ENCODE measurements at regions not wholly inside any gene's neighbourhood (a gene's known extent, or its start where the extent isn't known, plus 50 kb on each side); places are given as distances from the start of the nearest gene placed in this dataset.

- H3K4me3 ChIP-seq (ENCODE audit: low read depth in 1 of 2, low read length in 2 of 2), result no peak overlapping the region
- no peak overlapping the region for H3K27ac ChIP-seq (ENCODE audit: low read length)
- no peaks in the 10 kb centered on the region for H3K27me3 ChIP-seq (ENCODE audit: low read depth, low read length)
- no peaks in the 10 kb centered on the region for H3K36me3 ChIP-seq (ENCODE audit: control insufficient read depth in 1 of 2, insufficient read depth in 2 of 2, low read length in 2 of 2)
- H3K9me3 ChIP-seq (ENCODE audit: control insufficient read depth in 1 of 2, low read length in 2 of 2), result no peaks in the 10 kb centered on the region
- no peaks in the 10 kb centered on the region for H3K4me1 ChIP-seq (ENCODE audit: control insufficient read depth in 1 of 2, insufficient read depth in 2 of 2, low read length in 2 of 2)
Measured at GRCh38 chr4:34771632-34772031, 1472.7 kb downstream of the ARAP2 start.

- Histone ChIP-seq H3K9me3 (ENCODE audit: control insufficient read depth in 1 of 2, low read length in 2 of 2) (no peaks in the 10 kb centered on the region), H3K4me3 (ENCODE audit: low read depth in 1 of 2, low read length in 2 of 2) (no peak overlapping the region), H3K36me3 (ENCODE audit: control insufficient read depth in 1 of 2, insufficient read depth in 2 of 2, low read length in 2 of 2) (no peaks in the 10 kb centered on the region), H3K4me1 (ENCODE audit: control insufficient read depth in 1 of 2, insufficient read depth in 2 of 2, low read length in 2 of 2) (no peaks in the 10 kb centered on the region), H3K27ac (ENCODE audit: low read length) (no peak overlapping the region), H3K27me3 (ENCODE audit: low read depth, low read length) (no peaks in the 10 kb centered on the region)
Measured at GRCh38 chr4:34790131-34790530, 1454.2 kb downstream of the ARAP2 start.

GRCh38 chr4:34791209-34791608 lies 1453.1 kb downstream of the ARAP2 start:
- Histone ChIP-seq H3K9me3 (ENCODE audit: control insufficient read depth in 1 of 2, low read length in 2 of 2) (no peaks in the 10 kb centered on the region), H3K4me3 (ENCODE audit: low read depth in 1 of 2, low read length in 2 of 2) (no peak overlapping the region), H3K27ac (ENCODE audit: low read length) (no peak overlapping the region), H3K36me3 (ENCODE audit: control insufficient read depth in 1 of 2, insufficient read depth in 2 of 2, low read length in 2 of 2) (no peaks in the 10 kb centered on the region), H3K4me1 (ENCODE audit: control insufficient read depth in 1 of 2, insufficient read depth in 2 of 2, low read length in 2 of 2) (no peaks in the 10 kb centered on the region), H3K27me3 (ENCODE audit: low read depth, low read length) (no peaks in the 10 kb centered on the region)

- H3K9me3 ChIP-seq (ENCODE audit: control insufficient read depth in 1 of 2, low read length in 2 of 2), result no peaks in the 10 kb centered on the region
- H3K27ac ChIP-seq (ENCODE audit: low read length), result no peak overlapping the region
- no peaks in the 10 kb centered on the region for H3K36me3 ChIP-seq (ENCODE audit: control insufficient read depth in 1 of 2, insufficient read depth in 2 of 2, low read length in 2 of 2)
- no peak overlapping the region for H3K4me3 ChIP-seq (ENCODE audit: low read depth in 1 of 2, low read length in 2 of 2)
- H3K27me3 ChIP-seq (ENCODE audit: low read depth, low read length), result no peaks in the 10 kb centered on the region
- no peaks in the 10 kb centered on the region for H3K4me1 ChIP-seq (ENCODE audit: control insufficient read depth in 1 of 2, insufficient read depth in 2 of 2, low read length in 2 of 2)
Measured at GRCh38 chr4:34800953-34801352, 1443.4 kb downstream of the ARAP2 start.

GRCh38 chr4:34814266-34814665 lies 1430.0 kb downstream of the ARAP2 start:
- Histone ChIP-seq H3K27me3 (ENCODE audit: low read depth, low read length) (no peaks in the 10 kb centered on the region), H3K4me3 (ENCODE audit: low read depth in 1 of 2, low read length in 2 of 2) (no peak overlapping the region), H3K4me1 (ENCODE audit: control insufficient read depth in 1 of 2, insufficient read depth in 2 of 2, low read length in 2 of 2) (no peaks in the 10 kb centered on the region), H3K27ac (ENCODE audit: low read length) (no peak overlapping the region), H3K9me3 (ENCODE audit: control insufficient read depth in 1 of 2, low read length in 2 of 2) (peaks cover 0 to 4% of the 10 kb centered on the region in 2 donors), H3K36me3 (ENCODE audit: control insufficient read depth in 1 of 2, insufficient read depth in 2 of 2, low read length in 2 of 2) (no peaks in the 10 kb centered on the region)

- Histone ChIP-seq H3K4me3 (ENCODE audit: low read depth in 1 of 2, low read length in 2 of 2) (no peak overlapping the region), H3K36me3 (ENCODE audit: control insufficient read depth in 1 of 2, insufficient read depth in 2 of 2, low read length in 2 of 2) (no peaks in the 10 kb centered on the region), H3K9me3 (ENCODE audit: control insufficient read depth in 1 of 2, low read length in 2 of 2) (no peaks in the 10 kb centered on the region), H3K27me3 (ENCODE audit: low read depth, low read length) (no peaks in the 10 kb centered on the region), H3K4me1 (ENCODE audit: control insufficient read depth in 1 of 2, insufficient read depth in 2 of 2, low read length in 2 of 2) (no peaks in the 10 kb centered on the region), H3K27ac (ENCODE audit: low read length) (no peak overlapping the region)
Measured at GRCh38 chr4:34824515-34824914, 1419.8 kb downstream of the ARAP2 start.

GRCh38 chr4:34826660-34827059 lies 1417.7 kb downstream of the ARAP2 start:
- Histone ChIP-seq H3K4me1 (ENCODE audit: control insufficient read depth in 1 of 2, insufficient read depth in 2 of 2, low read length in 2 of 2) (no peaks in the 10 kb centered on the region), H3K9me3 (ENCODE audit: control insufficient read depth in 1 of 2, low read length in 2 of 2) (no peaks in the 10 kb centered on the region), H3K27me3 (ENCODE audit: low read depth, low read length) (no peaks in the 10 kb centered on the region), H3K36me3 (ENCODE audit: control insufficient read depth in 1 of 2, insufficient read depth in 2 of 2, low read length in 2 of 2) (no peaks in the 10 kb centered on the region), H3K4me3 (ENCODE audit: low read depth in 1 of 2, low read length in 2 of 2) (no peak overlapping the region), H3K27ac (ENCODE audit: low read length) (no peak overlapping the region)

GRCh38 chr4:34845926-34846325 lies 1398.4 kb downstream of the ARAP2 start:
- H3K4me3 ChIP-seq (ENCODE audit: low read depth in 1 of 2, low read length in 2 of 2), result no peak overlapping the region
- no peaks in the 10 kb centered on the region for H3K4me1 ChIP-seq (ENCODE audit: control insufficient read depth in 1 of 2, insufficient read depth in 2 of 2, low read length in 2 of 2)
- H3K9me3 ChIP-seq (ENCODE audit: control insufficient read depth in 1 of 2, low read length in 2 of 2), result no peaks in the 10 kb centered on the region
- no peak overlapping the region for H3K27ac ChIP-seq (ENCODE audit: low read length)
- no peaks in the 10 kb centered on the region for H3K27me3 ChIP-seq (ENCODE audit: low read depth, low read length)
- no peaks in the 10 kb centered on the region for H3K36me3 ChIP-seq (ENCODE audit: control insufficient read depth in 1 of 2, insufficient read depth in 2 of 2, low read length in 2 of 2)

GRCh38 chr4:34850421-34850820 lies 1393.9 kb downstream of the ARAP2 start:
- Histone ChIP-seq H3K27ac (ENCODE audit: low read length) (no peak overlapping the region), H3K9me3 (ENCODE audit: control insufficient read depth in 1 of 2, low read length in 2 of 2) (no peaks in the 10 kb centered on the region), H3K27me3 (ENCODE audit: low read depth, low read length) (no peaks in the 10 kb centered on the region), H3K4me3 (ENCODE audit: low read depth in 1 of 2, low read length in 2 of 2) (no peak overlapping the region), H3K4me1 (ENCODE audit: control insufficient read depth in 1 of 2, insufficient read depth in 2 of 2, low read length in 2 of 2) (no peaks in the 10 kb centered on the region), H3K36me3 (ENCODE audit: control insufficient read depth in 1 of 2, insufficient read depth in 2 of 2, low read length in 2 of 2) (no peaks in the 10 kb centered on the region)

GRCh38 chr4:34850968-34851367 lies 1393.3 kb downstream of the ARAP2 start:
- H3K9me3 ChIP-seq (ENCODE audit: control insufficient read depth in 1 of 2, low read length in 2 of 2), result no peaks in the 10 kb centered on the region
- H3K27me3 ChIP-seq (ENCODE audit: low read depth, low read length), result no peaks in the 10 kb centered on the region
- H3K27ac ChIP-seq (ENCODE audit: low read length), result no peak overlapping the region
- no peaks in the 10 kb centered on the region for H3K4me1 ChIP-seq (ENCODE audit: control insufficient read depth in 1 of 2, insufficient read depth in 2 of 2, low read length in 2 of 2)
- H3K4me3 ChIP-seq (ENCODE audit: low read depth in 1 of 2, low read length in 2 of 2), result no peak overlapping the region
- no peaks in the 10 kb centered on the region for H3K36me3 ChIP-seq (ENCODE audit: control insufficient read depth in 1 of 2, insufficient read depth in 2 of 2, low read length in 2 of 2)

- Histone ChIP-seq H3K4me3 (ENCODE audit: low read depth in 1 of 2, low read length in 2 of 2) (no peak overlapping the region), H3K4me1 (ENCODE audit: control insufficient read depth in 1 of 2, insufficient read depth in 2 of 2, low read length in 2 of 2) (no peaks in the 10 kb centered on the region), H3K27ac (ENCODE audit: low read length) (no peak overlapping the region), H3K27me3 (ENCODE audit: low read depth, low read length) (no peaks in the 10 kb centered on the region), H3K36me3 (ENCODE audit: control insufficient read depth in 1 of 2, insufficient read depth in 2 of 2, low read length in 2 of 2) (no peaks in the 10 kb centered on the region), H3K9me3 (ENCODE audit: control insufficient read depth in 1 of 2, low read length in 2 of 2) (no peaks in the 10 kb centered on the region)
Measured at GRCh38 chr4:34851411-34851810, 1392.9 kb downstream of the ARAP2 start.

GRCh38 chr4:34854451-34854850 lies 1389.9 kb downstream of the ARAP2 start:
- Histone ChIP-seq H3K36me3 (ENCODE audit: control insufficient read depth in 1 of 2, insufficient read depth in 2 of 2, low read length in 2 of 2) (no peaks in the 10 kb centered on the region), H3K27me3 (ENCODE audit: low read depth, low read length) (no peaks in the 10 kb centered on the region), H3K27ac (ENCODE audit: low read length) (no peak overlapping the region), H3K9me3 (ENCODE audit: control insufficient read depth in 1 of 2, low read length in 2 of 2) (no peaks in the 10 kb centered on the region), H3K4me1 (ENCODE audit: control insufficient read depth in 1 of 2, insufficient read depth in 2 of 2, low read length in 2 of 2) (no peaks in the 10 kb centered on the region), H3K4me3 (ENCODE audit: low read depth in 1 of 2, low read length in 2 of 2) (no peak overlapping the region)
